GM21360 (cell line): ENCODE measurements at regions not wholly inside any gene's neighbourhood (a gene's known extent, or its start where the extent isn't known, plus 50 kb on each side); places are given as distances from the start of the nearest gene placed in this dataset.

Source experiments
- ATAC-seq: cut with Tn5 transposase; IDR thresholded peaks from one replicate; pipeline ENCODE4 v1.9.1; 2021; ENCODE audit warnings: mild to moderate bottlenecking, moderate library complexity; ENCODE audit not compliant: unreplicated experiment

GRCh38 chr1:83773059-83773458 lies 225.9 kb downstream of the TTLL7 start:
- no peak for ATAC-seq

GRCh38 chr1:83770319-83770661 lies 228.6 kb downstream of the TTLL7 start:
- no peak for ATAC-seq

- no peak for ATAC-seq
Observed at GRCh38 chr1:83769594-83770318, 229.2 kb downstream of the TTLL7 start.

GRCh38 chr1:83769072-83769471 lies 229.9 kb downstream of the TTLL7 start:
- no peak for ATAC-seq

GRCh38 chr1:83766241-83766691 lies 232.7 kb downstream of the TTLL7 start:
- ATAC-seq, result no peak

- no peak for ATAC-seq
Observed at GRCh38 chr1:83765125-83765524, 233.8 kb downstream of the TTLL7 start.

- ATAC-seq, result no peak
Observed at GRCh38 chr1:83764209-83764608, 234.7 kb downstream of the TTLL7 start.

- ATAC-seq, result no peak
Observed at GRCh38 chr1:83763361-83764095, 235.4 kb downstream of the TTLL7 start.

- no peak for ATAC-seq
Observed at GRCh38 chr1:83762416-83762815, 236.5 kb downstream of the TTLL7 start.

- ATAC-seq, result no peak
Observed at GRCh38 chr1:83762039-83762365, 236.9 kb downstream of the TTLL7 start.

GRCh38 chr1:83761167-83762038 lies 237.5 kb downstream of the TTLL7 start:
- ATAC-seq, result peak; percentile 100

GRCh38 chr1:83760226-83761021 lies 238.5 kb downstream of the TTLL7 start:
- ATAC-seq, result peak; percentile 21

- no peak for ATAC-seq
Observed at GRCh38 chr1:83756984-83757717, 241.8 kb downstream of the TTLL7 start.

- no peak for ATAC-seq
Observed at GRCh38 chr1:83751602-83752001, 247.3 kb downstream of the TTLL7 start.

- ATAC-seq, result no peak
Observed at GRCh38 chr1:83750201-83750600, 248.7 kb downstream of the TTLL7 start.

- no peak for ATAC-seq
Observed at GRCh38 chr1:83747853-83748482, 251.0 kb downstream of the TTLL7 start.

- ATAC-seq, result peak; percentile 88
Observed at GRCh38 chr1:83746234-83746633, 252.7 kb downstream of the TTLL7 start.

GRCh38 chr1:83742446-83742845 lies 256.5 kb downstream of the TTLL7 start:
- no peak for ATAC-seq

GRCh38 chr1:83741770-83742169 lies 257.2 kb downstream of the TTLL7 start:
- no peak for ATAC-seq

- ATAC-seq, result no peak
Observed at GRCh38 chr1:83741348-83741747, 257.6 kb downstream of the TTLL7 start.
